Activated CD4-positive, alpha-beta T cell treated with anti-CD3 and anti-CD28 coated beads for 24 hours (primary cell): ENCODE measurements at regions not wholly inside any gene's neighbourhood (a gene's known extent, or its start where the extent isn't known, plus 50 kb on each side); places are given as distances from the start of the nearest gene placed in this dataset.
"Not testable (repeated sequence)": the region's sequence is repeated elsewhere in the genome, so short reads cannot be mapped to it uniquely, and the experiment has no call there.

Experiments
- DNase-seq, 2 donors: peaks; one replicate each; pipeline ENCODE4 v3.0.0-alpha.2; 2020; ENCODE audit warnings: low read depth in 2 of 2

DNA sequence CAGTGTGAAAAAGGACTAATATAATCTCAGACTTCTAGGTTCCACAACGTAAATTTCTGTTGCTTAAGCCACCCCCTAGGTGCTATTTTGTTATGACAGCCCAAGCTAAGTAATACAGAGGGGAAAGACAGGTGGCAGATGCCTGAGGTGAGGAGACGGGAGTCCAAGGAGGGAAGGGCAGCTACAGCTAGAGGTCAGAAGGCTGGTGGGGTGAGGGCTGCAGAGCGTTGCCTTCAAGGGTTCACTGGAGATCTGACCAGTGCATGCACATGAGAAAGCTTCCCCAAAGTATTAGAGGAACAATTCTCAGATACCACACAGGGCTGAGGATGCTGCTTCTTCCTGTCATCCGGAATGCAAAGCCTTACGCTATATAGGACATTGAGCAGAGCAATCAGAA is 104.7 kb upstream of the IRX4 start:
- no peak for DNase-seq

DNA sequence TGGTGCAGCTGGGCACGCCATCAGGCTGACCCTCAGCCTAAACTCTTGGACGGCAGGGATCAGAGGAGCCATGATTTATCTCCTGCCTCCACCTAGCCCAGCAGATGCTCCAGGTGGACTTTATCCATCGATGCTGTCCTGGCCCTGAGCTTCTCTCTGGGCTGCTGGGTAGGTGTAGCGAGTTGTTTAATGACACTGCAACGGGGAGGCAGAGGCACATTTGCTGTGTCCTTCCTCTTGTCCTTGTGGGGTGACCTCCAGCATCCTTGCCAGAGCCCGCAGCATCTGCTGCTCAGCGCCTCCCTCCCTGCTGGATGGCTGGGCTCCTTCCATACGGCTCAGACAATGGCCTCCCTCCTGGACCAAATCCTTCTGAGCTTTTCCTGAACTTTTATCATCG is 103.1 kb upstream of the IRX4 start:
- DNase-seq: no peak

DNA sequence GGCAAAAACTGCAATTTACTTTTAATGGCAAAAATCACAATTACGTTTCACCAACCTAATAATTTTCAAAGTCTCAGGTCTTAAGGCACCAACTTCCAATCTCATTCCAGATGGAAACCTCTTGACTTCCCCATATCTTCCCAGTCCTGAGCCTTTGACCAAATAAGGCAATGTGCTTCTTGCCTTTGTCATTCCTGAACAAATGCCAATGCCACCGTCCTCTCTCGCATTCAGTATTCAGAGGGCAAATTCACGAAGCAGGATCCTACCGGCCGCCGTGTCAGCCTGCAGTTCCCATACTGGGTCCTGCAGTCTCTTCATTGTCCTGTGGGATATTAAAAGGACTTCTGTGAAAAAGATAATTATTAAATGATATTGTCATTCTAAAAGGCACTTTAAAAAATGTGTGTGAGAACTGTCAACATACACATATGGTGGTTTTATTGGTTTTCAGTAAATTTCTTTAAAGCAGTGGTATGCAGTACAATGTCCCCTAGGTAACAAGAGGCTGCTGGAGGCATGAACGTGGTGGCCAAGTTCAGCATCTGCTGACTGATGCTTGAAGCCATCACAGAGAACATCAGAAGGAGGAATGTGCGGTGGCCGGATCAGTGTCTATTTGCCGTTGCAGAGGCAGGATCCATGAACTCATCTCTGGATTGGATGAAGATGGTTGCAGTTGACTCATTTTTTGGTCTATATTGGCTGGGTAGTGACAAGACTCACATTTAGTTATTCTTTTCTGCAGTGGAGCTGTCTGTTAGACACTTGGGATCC is 101.4 kb upstream of the IRX4 start:
- no peak for DNase-seq

DNA sequence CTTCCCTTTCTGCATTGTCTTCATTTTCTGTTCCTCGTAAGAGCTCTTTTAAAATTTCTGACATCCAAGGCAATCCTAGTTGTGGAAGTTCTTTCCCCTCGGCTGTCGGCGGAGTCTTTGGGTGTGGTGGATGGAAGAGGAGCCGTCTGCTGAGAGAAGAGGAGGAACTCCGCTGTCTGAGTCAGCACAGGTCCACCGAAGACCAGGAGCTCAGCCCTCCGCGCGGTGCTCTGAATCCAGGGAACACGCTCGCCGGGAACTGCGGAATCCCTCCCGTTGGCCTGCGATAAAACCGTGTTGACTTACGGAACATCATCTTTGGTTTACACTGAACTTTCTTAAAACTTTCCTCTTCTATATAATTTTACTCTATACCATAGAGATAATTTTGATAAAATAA is 100.7 kb upstream of the IRX4 start:
- DNase-seq: no peak

DNA sequence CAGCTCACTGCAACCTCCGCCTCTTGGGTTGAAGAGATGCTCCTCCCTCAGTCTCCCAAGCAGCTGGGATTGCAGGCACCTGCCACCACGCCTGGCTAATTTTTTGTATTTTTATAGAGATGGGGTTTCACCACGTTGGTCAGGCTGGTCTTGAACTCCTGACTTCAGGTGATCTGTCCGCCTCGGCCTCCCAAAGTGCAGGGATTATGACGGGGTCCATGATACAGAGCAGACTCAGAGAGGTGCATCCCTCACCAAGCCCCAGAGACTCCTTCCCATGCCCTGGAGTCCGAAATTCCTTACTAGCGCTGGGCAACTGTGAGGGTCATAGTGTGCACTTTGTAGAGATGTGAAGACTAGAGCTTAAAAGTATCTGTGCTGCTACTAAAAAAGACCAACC is 99.8 kb upstream of the IRX4 start:
- DNase-seq: not testable (repeated sequence)

DNA sequence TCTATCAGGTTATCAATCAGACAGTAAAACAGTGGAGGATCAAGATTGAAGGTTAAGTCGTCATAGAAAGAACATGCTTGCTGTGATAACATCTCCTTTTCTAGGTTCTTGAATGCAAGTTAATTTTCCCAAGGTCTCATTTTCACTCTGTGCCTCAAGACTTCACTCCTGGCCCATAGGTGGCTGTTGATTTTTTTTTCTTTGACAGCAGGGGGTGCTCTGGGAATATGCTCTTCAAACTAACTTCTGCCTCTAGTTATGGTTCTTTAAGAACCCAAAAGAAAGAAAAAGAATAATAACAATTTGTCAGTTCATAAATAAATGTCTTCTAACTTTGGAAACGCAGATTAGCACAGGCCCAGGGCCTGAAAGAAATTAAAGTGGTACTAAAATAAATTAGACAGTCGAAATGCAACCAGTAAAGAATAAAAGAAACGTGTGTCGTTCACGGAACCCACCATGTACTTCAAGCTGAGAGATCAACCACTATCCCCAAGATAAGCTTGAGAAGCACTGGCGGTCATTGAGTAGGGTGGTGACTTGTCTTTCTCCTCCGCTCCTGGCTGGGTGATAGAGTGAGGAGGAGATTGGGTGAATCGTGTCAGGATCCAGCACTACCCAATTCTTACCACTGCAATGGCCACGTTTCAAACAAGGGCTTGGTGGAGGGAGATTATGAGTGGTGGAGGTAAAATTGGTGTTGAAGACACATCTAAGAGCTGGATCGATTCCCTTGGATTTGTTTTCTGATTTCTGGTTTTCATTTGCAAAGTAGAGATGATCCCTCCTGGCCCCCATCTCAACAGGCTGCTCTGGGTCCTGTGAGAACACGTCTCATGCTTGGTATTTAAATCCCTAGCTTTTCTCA is 93.4 kb upstream of the IRX4 start:
- no peak for DNase-seq

DNA sequence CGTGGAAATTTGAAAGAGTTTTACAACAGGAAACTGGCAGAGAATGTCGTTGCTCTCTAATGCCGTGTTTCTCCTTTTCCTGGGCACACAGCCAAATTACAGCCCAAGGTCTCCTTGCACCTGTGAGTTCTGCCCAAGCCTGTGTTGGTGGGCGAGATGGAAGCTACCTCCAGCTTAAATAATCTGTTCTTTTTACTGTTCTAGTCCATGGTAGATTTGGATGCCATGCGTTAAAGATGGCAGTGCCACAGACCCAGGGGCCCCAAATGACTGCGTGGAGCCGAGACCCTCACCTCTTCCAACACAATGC is 92.6 kb upstream of the IRX4 start:
- DNase-seq: no peak

DNA sequence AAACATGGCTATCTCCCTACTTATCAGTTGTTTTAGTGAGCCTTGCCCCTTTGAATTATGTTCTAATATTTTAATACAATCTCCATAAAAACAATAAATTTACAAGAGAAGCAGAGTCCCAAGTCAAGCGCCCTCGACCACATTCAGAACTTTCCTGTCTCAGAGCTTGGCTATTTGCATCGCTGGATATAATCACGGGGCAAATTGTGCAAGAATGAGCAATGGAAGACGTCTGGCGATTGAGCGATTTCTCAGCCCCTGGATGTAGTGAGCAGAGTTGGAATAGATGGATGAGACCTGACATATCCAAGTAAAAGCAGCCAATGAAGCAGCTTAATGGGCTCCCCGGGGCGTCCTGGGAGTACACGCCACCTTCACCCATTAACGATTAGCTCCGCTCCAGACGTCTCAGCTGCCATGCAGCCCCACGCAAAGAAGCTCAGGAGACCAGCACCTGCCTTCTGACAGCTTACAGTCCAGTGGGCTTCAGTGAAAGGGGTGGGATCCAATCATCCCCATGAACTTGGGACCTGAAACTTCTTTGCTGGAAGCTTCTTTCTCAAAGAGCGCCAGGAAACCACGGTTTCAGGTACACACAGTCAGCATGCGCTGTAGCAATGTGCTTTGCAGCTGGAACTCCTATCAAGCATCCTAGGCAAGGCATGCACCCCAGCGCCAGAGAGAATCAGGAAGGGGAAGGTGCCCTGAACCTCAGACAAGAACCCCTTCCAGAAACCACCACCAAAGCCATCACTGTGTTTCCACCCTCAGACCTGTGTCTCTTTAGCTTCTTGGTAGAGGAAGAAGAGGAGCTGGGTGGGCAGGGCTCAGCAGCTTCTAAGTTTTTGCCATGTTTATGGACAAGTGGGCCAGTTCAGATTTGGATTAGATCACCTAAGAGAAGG is 92.0 kb upstream of the IRX4 start:
- no peak for DNase-seq

DNA sequence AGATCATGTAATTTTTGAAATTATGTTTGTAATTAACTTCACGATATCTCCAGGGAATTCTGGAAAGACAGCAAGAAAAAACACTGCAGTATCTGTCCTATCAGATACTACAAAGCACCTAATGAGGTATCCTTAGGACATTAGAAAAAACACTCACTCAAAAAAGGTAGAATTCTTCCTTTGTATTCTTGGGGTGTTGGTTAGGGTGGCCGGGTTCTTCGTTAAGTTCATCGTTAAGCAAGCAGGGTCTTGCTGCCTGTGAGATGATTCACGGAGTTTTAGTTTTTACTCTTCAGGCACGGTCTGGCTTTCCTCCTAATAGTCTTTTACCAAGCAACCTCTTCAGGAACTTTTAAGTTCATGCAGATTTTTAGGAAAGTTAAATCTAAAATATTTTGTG is 91.4 kb upstream of the IRX4 start:
- no peak for DNase-seq

DNA sequence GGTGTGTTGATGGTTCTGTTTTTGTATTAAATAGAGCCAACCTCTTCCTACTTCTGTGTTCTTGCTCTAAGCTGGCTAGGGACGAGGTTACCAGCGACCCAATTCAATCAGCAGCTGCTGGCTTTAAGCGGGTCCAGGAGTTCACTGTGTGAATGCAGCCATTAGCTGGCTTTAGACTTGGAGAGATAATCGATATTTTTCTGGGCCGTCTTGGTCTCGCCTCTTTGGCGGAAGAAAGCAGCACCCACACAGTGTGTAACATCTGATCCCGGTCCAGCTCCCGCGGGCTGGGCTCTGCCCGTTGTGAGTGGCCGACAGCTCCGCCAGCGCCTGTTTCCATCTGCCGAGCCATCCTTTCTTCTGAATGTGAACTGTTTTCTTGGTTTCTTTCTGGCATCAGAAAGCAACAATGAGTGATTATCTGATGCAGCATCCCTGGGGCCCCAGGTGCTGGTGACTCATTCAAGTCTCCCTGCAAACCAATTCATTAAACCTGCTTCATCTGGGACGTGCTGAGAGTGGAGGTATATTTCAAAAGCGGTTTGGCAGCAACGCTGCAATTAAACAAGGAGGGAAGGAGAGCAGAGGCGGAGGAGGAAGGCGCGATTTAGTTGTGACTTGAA is 90.8 kb upstream of the IRX4 start:
- DNase-seq: no peak

DNA sequence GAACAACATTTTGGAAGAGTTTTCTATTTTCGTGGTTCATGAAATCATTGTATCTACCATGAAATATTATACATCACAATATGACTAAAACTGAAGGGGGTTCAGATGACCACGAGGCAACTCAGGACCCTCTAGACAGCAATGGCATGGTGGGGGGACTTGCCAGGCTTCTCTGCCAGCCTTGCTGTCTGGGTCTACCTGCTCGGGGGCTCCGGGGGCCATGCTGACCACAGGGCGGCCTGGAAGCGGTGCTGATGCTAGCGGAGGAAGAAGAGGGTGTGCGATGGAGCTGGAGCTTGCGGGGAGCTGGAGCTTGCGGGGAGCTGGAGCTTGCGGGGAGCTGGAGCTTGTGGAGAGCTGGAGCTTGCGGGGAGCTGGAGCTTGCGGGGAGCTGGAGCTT is 89.2 kb upstream of the IRX4 start:
- DNase-seq: no peak

DNA sequence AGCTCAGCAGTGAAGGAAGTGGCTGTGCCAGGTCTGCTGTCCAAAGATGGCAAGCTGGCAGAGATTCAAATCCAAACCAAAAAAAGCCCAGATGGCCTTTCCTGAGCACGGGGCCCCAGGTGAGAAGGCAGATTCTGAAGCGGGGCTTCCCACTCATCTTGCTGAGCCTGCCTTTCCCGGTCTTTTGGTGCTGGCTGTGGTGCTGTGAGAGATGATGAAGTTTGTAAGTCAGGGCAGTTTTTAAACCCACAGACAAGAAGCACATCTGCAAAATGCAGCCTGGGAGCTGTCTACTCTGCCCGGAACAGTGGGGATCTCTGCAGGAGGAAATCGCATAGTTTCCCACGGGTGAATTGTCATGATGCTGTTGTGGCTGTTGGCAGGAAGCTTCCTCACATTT is 85.0 kb upstream of the IRX4 start:
- DNase-seq: no peak

DNA sequence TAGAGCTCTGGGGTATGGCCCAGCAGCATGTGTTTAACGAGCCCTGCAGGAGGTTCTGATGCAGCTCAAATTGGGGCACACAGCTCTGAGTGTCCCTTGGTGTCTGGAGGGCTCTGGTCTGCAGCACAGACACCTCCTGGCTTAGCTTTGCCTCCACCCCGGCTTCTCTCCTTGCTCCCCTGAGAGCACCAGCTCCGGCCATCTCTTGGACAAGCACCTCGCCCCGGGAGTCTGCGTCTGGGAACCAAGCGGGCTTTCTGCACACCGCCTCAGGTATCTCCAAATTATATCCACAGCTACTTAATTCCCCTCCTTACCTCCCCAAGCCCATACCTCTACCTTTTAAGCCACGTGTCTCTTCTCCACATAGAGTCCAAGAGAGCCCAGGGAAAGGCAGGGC is 83.7 kb upstream of the IRX4 start:
- no peak for DNase-seq

DNA sequence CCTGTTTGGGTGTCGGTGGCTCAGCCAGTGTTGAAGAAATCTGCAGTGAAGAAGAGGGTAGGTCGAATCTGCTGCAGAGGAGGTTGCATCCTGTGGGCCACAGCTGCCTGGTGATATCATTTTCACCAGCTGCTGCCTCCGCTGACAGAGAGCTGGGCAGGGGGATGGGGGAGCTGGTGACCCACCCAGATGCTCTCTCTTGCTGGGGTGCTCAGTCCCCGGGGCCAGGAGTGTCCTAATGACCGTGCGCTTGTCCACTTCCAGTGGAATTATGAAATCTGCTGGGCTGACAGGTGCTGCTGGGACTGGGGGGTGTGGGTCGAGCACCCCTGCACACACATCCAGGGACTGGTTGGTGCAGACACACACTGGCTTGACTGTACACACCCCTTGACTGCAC is 83.2 kb upstream of the IRX4 start:
- DNase-seq: no peak

DNA sequence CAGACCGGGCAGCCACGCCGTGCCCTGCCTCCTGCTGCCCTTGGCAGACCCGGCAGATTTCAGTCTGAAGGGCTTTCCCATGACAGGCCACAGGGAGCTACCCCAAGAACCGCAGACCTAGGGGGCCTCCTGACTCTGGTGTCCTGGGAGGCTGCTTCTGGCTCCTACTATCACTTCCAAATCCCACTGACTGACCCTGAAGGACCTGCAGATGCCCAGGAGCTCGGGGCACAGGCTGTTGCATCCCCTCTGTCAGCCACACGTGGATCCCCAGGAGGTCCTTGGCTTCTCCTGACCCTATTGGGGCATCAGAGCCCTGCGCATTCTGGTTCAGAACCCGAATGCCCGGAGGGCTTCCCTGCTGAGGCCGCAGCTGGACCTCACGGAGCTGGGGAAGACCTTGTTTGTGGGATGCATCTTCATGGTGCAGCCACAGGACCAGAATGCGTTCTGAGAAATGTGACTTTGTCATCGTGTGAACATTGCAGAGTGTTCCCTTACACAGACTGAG is 81.3 kb upstream of the IRX4 start:
- DNase-seq: no peak

DNA sequence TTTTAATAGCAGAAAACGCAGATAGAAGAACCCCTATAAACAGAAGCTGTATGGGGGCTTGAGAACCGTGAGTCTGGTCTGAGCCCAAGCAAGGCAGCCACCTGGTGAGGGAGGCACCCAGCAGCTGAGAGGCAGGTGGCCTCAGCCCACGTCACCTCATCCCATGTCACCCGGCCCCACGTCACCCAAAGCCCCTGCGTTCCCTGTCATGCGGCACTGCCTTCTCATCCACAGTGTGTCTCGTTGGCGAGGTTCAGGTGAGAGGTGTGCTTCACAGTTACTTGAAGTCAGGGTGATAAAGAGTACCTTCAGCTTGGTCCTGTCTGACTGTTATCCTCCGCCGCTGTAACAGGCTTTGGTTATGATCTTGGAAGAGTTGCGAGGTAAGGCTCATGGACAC is 80.6 kb upstream of the IRX4 start:
- no peak for DNase-seq

DNA sequence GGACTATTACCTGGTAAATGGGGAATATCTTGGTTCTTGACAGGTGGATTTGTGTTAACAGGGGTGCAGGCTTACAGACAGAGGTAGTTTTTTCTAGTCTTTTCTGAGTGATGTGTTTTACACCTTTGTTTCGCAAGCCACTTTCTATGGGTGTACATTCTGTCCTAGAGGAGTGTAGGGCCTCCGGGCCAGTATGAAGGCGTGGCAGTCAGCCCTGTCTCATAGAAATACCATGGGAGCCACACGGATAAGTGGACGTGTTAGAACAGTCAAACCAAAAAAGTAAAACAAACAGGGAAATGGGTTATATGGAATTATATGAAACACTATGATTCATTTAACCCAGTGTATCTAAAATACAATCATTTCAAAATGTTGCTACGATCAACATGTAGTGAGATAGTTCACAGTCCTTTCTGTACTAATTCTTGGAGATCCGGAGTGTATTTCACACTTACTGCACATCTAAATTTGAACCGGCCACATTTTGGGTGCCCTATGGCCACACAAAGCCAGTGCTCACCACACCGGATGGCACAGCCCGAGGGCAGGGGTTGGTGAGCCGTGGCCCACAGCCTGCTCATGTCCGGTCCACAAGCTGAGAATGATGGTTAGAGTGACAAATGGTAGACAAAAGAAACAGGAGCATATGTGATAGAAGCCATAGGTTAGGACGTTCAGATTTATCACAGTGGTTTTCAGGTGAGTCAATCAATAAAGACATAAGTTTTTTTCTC is 80.1 kb upstream of the IRX4 start:
- no peak for DNase-seq

DNA sequence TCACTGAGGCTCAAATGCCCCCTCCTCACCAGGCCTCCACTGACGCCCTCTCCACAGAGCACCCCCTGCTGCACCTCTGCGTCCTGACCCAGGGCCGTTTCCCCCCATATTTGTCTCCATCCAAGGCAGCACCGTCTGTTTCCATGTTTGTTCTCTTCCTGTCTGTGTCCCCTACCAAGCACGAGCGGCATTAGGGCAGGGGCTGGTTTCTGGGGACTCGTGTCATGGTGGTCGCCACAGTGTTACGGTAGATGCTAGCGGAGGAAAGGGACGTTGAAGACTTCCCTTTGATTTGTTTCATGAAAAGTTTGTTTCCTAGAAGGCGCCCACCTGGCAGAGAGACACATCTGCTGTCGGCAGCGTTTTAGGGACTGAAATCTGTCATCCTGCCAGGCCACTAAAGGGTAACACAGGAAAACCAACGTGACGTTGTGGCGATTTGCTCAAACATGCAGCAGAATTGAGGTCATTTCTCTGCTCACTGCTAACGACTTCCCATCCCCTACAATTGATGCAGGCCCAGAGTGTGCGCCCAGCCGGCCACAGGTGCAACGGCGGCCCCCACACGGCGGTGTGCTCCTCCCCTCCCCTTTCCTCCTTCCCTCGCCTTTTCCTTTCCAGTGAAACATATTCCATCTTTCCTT is 79.3 kb upstream of the IRX4 start:
- no peak for DNase-seq

DNA sequence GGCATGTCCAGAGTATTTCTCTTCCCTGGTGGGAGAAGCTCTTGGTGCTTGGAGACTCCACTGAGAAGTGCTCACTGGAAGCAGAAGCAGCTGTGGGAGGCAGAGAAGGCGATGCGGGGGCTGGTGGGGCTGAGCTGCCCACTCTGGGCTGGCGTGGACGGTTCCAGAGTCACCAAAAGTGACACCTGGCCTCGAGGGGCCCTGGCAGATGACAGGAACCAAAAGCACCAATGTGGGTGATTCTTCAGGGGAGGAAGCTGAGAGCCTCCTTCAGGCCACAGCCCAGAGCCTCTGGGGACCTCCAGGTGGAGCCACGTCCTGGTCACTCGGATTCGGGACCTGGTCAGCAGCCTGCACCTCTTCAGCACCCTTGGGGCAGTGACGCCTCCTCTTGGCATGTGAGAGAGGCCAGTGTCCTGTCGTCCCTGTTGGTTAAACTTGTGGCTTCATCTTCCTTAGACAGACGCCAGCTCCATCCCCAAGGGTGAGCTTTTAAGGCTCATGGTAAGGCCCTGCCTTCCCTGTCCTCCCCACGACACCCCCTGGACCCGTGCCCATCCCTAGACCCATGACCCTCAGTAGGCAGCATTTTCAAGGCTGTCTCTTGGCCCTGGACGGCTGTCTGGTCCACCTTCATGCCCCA is 78.7 kb upstream of the IRX4 start:
- no peak for DNase-seq
